ENCODE measurements at regions not wholly inside any gene's neighbourhood (a gene's known extent, or its start where the extent isn't known, plus 50 kb on each side); places are given as distances from the start of the nearest gene placed in this dataset.

DNA sequence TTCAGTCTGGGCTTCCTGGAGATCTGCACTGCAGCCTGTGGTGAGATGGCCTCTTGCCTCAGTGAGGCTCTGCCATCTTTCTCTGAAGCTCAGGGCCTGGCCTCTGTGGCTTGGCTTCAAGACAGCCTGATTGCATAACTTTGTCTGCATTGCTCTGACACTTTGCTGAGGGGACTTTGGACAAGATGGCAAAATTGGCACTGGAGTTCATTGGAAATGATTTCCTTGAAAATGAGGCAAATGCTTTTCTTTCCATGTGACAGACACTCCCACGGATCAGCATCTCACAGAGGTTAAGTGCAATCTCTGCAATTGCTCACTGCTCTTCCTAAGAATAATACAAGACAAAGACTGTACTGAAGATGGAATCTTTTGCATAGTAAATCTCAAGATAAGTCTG is 166.8 kb downstream of the KCNS3 start:
- TF ChIP-seq, protein P1, sequence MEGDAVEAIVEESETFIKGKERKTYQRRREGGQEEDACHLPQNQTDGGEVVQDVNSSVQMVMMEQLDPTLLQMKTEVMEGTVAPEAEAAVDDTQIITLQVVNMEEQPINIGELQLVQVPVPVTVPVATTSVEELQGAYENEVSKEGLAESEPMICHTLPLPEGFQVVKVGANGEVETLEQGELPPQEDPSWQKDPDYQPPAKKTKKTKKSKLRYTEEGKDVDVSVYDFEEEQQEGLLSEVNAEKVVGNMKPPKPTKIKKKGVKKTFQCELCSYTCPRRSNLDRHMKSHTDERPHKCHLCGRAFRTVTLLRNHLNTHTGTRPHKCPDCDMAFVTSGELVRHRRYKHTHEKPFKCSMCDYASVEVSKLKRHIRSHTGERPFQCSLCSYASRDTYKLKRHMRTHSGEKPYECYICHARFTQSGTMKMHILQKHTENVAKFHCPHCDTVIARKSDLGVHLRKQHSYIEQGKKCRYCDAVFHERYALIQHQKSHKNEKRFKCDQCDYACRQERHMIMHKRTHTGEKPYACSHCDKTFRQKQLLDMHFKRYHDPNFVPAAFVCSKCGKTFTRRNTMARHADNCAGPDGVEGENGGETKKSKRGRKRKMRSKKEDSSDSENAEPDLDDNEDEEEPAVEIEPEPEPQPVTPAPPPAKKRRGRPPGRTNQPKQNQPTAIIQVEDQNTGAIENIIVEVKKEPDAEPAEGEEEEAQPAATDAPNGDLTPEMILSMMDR (IDR thresholded peaks at IDR 0.05), result no peak
- TF ChIP-seq POLR2A (IDR thresholded peaks at IDR 0.05), result no peak
